ENCODE measurements at regions not wholly inside any gene's neighbourhood (a gene's known extent, or its start where the extent isn't known, plus 50 kb on each side); places are given as distances from the start of the nearest gene placed in this dataset.

- Histone ChIP-seq H3K9ac (ENCODE audit: low read depth, low read length) (no peak overlapping the region), H2AFZ (ENCODE audit: low read depth, low read length) (no peak overlapping the region), H3K4me3 (ENCODE audit: low read depth in 1 of 2, low read length in 2 of 2) (no peak overlapping the region), H4K20me1 (ENCODE audit: insufficient read depth, low read length) (no peaks in the 10 kb centered on the region), H3K27me3 (ENCODE audit: insufficient read depth, low read length, poor library complexity) (no peaks in the 10 kb centered on the region), H3K79me2 (ENCODE audit: insufficient read depth, low read length) (no peaks in the 10 kb centered on the region), H3K4me1 (ENCODE audit: insufficient read depth, low read length) (no peaks in the 10 kb centered on the region), H3K9me3 (ENCODE audit: insufficient read depth, low read length, severe bottlenecking) (no peaks in the 10 kb centered on the region), H3K36me3 (ENCODE audit: insufficient read depth, low read length) (no peaks in the 10 kb centered on the region), H3K27ac (ENCODE audit: low read length) (no peak overlapping the region), H3K4me2 (ENCODE audit: insufficient read depth, low read length) (no peak overlapping the region)
- TF ChIP-seq CTCF (IDR thresholded peaks at IDR 0.05; ENCODE audit: borderline replicate concordance, extremely low read depth, low read length, poor library complexity, severe bottlenecking) (no peak), EZH2 (IDR thresholded peaks at IDR 0.05; ENCODE audit: borderline replicate concordance, low read depth, low read length, severe bottlenecking) (no peak)
- DNase-seq (no peak), ATAC-seq (ENCODE audit: insufficient read depth, low read depth) (no peak)
Measured at GRCh38 chr5:155554500-155554899, 540.9 kb downstream of the KIF4B start.

GRCh38 chr5:155556222-155556621, 542.7 kb downstream of the KIF4B start:
- ATAC-seq (ENCODE audit: insufficient read depth, low read depth) (no peak), DNase-seq (no peak)
- Histone ChIP-seq H3K27ac (ENCODE audit: low read length) (no peak overlapping the region), H4K20me1 (ENCODE audit: insufficient read depth, low read length) (no peaks in the 10 kb centered on the region), H3K4me2 (ENCODE audit: insufficient read depth, low read length) (no peak overlapping the region), H3K9ac (ENCODE audit: low read depth, low read length) (no peak overlapping the region), H3K4me1 (ENCODE audit: insufficient read depth, low read length) (no peaks in the 10 kb centered on the region), H3K9me3 (ENCODE audit: insufficient read depth, low read length, severe bottlenecking) (no peaks in the 10 kb centered on the region), H3K36me3 (ENCODE audit: insufficient read depth, low read length) (no peaks in the 10 kb centered on the region), H3K79me2 (ENCODE audit: insufficient read depth, low read length) (no peaks in the 10 kb centered on the region), H3K27me3 (ENCODE audit: insufficient read depth, low read length, poor library complexity) (no peaks in the 10 kb centered on the region), H2AFZ (ENCODE audit: low read depth, low read length) (no peak overlapping the region), H3K4me3 (ENCODE audit: low read depth in 1 of 2, low read length in 2 of 2) (no peak overlapping the region)
- TF ChIP-seq CTCF (IDR thresholded peaks at IDR 0.05; ENCODE audit: borderline replicate concordance, extremely low read depth, low read length, poor library complexity, severe bottlenecking) (no peak), EZH2 (IDR thresholded peaks at IDR 0.05; ENCODE audit: borderline replicate concordance, low read depth, low read length, severe bottlenecking) (no peak)

- no peaks in the 10 kb centered on the region for H3K4me1 ChIP-seq (ENCODE audit: insufficient read depth, low read length)
- H3K4me3 ChIP-seq (ENCODE audit: low read depth in 1 of 2, low read length in 2 of 2): no peak overlapping the region
- no peaks in the 10 kb centered on the region for H3K79me2 ChIP-seq (ENCODE audit: insufficient read depth, low read length)
- H3K9me3 ChIP-seq (ENCODE audit: insufficient read depth, low read length, severe bottlenecking): no peaks in the 10 kb centered on the region
- H4K20me1 ChIP-seq (ENCODE audit: insufficient read depth, low read length): no peaks in the 10 kb centered on the region
- TF ChIP-seq EZH2 (IDR thresholded peaks at IDR 0.05; ENCODE audit: borderline replicate concordance, low read depth, low read length, severe bottlenecking): no peak
- TF ChIP-seq CTCF (IDR thresholded peaks at IDR 0.05; ENCODE audit: borderline replicate concordance, extremely low read depth, low read length, poor library complexity, severe bottlenecking): no peak
- H2AFZ ChIP-seq (ENCODE audit: low read depth, low read length): no peak overlapping the region
- no peak for DNase-seq
- no peak for ATAC-seq (ENCODE audit: insufficient read depth, low read depth)
- H3K4me2 ChIP-seq (ENCODE audit: insufficient read depth, low read length): no peak overlapping the region
- no peak overlapping the region for H3K9ac ChIP-seq (ENCODE audit: low read depth, low read length)
- H3K27ac ChIP-seq (ENCODE audit: low read length): no peak overlapping the region
- H3K27me3 ChIP-seq (ENCODE audit: insufficient read depth, low read length, poor library complexity): no peaks in the 10 kb centered on the region
- H3K36me3 ChIP-seq (ENCODE audit: insufficient read depth, low read length): no peaks in the 10 kb centered on the region
Measured at GRCh38 chr5:155556700-155557099, 543.1 kb downstream of the KIF4B start.

GRCh38 chr5:155562158-155562557, 548.6 kb downstream of the KIF4B start:
- Histone ChIP-seq H3K4me3 (ENCODE audit: low read depth in 1 of 2, low read length in 2 of 2) (no peak overlapping the region), H3K4me2 (ENCODE audit: insufficient read depth, low read length) (no peak overlapping the region), H3K36me3 (ENCODE audit: insufficient read depth, low read length) (no peaks in the 10 kb centered on the region), H2AFZ (ENCODE audit: low read depth, low read length) (no peak overlapping the region), H3K79me2 (ENCODE audit: insufficient read depth, low read length) (no peaks in the 10 kb centered on the region), H3K9me3 (ENCODE audit: insufficient read depth, low read length, severe bottlenecking) (no peaks in the 10 kb centered on the region), H3K27me3 (ENCODE audit: insufficient read depth, low read length, poor library complexity) (no peaks in the 10 kb centered on the region), H3K4me1 (ENCODE audit: insufficient read depth, low read length) (no peaks in the 10 kb centered on the region), H3K9ac (ENCODE audit: low read depth, low read length) (no peak overlapping the region), H4K20me1 (ENCODE audit: insufficient read depth, low read length) (no peaks in the 10 kb centered on the region), H3K27ac (ENCODE audit: low read length) (no peak overlapping the region)
- no peak for TF ChIP-seq CTCF (IDR thresholded peaks at IDR 0.05; ENCODE audit: borderline replicate concordance, extremely low read depth, low read length, poor library complexity, severe bottlenecking)
- TF ChIP-seq EZH2 (IDR thresholded peaks at IDR 0.05; ENCODE audit: borderline replicate concordance, low read depth, low read length, severe bottlenecking): no peak
- ATAC-seq (ENCODE audit: insufficient read depth, low read depth): no peak
- DNase-seq: no peak

Data from DND-41 (cell line).